ENCODE measurements at regions not wholly inside any gene's neighbourhood (a gene's known extent, or its start where the extent isn't known, plus 50 kb on each side); places are given as distances from the start of the nearest gene placed in this dataset.

DNA sequence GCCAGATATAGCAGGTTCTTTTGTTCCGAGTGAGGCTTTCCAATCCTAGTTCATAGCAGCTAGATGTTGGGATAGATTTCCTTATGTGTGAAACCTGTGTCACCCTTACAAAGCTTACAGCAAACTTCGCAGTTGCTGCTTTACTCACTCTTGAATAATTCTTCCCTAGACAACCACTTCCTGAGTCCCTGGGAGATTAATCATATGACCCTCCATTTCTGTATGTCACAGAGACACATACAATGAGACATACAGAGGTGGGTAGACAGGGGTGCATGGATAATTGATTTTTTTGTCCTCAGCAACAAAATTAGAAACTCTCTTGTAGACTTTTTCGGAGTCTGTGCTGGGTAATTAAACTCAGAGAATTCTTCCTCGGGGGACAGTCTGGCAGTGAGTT, 163.2 kb downstream of the NSUN3 start:
- DNase-seq (ENCODE audit: low read depth) = peak; percentile 74
- no peak for TF ChIP-seq CTCF (IDR thresholded peaks at IDR 0.05; ENCODE audit: insufficient read depth, low read length, poor library complexity, severe bottlenecking)
- Histone ChIP-seq H3K27me3 (ENCODE audit: control insufficient read depth, insufficient read depth, low read length) (no peaks in the 10 kb centered on the region), H3K36me3 (ENCODE audit: control insufficient read depth, insufficient read depth, low read length) (no peaks in the 10 kb centered on the region), H3K4me3 (ENCODE audit: low read depth, low read length) (no peak overlapping the region)

DNA sequence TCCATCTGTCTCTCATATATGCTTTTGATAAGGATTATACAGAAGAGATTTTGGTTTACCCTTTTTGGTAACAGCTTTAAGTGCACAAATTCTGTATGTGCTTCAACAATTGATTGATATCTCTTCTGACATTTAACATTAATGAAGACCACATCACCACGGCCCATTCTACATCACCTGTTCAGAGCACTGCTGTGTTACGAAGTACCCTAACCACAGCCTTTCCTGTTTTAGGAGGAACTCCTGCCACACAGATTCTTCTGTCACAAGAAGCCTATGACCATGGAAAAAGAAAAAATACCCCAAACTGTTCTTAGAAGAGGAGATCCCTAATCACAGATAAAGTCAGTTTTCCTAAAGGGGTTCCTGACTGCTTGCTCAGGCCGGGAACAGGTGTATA, 170.1 kb downstream of the NSUN3 start:
- no peak for DNase-seq (ENCODE audit: low read depth)

DNA sequence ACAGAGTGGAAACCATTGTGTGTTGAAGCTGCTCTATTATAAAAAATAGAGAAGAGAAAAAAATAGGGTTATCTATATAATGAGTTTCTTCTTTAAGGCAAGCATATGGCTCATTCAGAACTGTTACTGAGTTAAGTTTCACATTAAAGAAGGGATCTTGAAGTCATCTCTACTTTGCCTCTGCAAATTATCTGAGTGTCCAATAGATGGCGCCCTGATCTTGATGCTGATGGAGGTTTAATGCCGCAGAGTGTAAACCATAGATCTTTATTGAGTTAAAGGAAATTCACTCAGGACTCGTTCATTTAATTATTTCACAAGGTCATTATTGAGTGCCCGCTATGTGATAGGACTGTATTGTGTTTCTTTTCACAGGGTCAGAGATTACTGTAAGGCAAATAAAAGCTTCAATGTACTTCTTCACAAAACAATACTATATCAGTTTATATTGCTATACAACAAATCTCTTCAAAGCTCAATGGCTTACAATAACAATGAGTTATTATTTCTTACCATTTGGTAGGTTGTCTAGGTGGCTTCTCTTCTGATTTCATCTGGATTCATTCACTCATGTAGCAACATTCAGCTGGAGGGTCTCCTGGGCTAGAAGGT, 171.4 kb downstream of the NSUN3 start:
- Histone ChIP-seq H3K36me3 (ENCODE audit: control insufficient read depth, insufficient read depth, low read length) (no peaks in the 10 kb centered on the region), H3K4me3 (ENCODE audit: low read depth, low read length) (no peak overlapping the region), H3K27me3 (ENCODE audit: control insufficient read depth, insufficient read depth, low read length) (no peaks in the 10 kb centered on the region)
- peak; percentile 73 for TF ChIP-seq CTCF (IDR thresholded peaks at IDR 0.05; ENCODE audit: insufficient read depth, low read length, poor library complexity, severe bottlenecking)
- no peak for DNase-seq (ENCODE audit: low read depth)

More for the DNA sequence above, 170.1 kb downstream of the NSUN3 start:
- no peak for TF ChIP-seq CTCF (IDR thresholded peaks at IDR 0.05; ENCODE audit: insufficient read depth, low read length, poor library complexity, severe bottlenecking)
- Histone ChIP-seq H3K27me3 (ENCODE audit: control insufficient read depth, insufficient read depth, low read length) (no peaks in the 10 kb centered on the region), H3K36me3 (ENCODE audit: control insufficient read depth, insufficient read depth, low read length) (no peaks in the 10 kb centered on the region), H3K4me3 (ENCODE audit: low read depth, low read length) (no peak overlapping the region)

- H3K4me3 ChIP-seq (ENCODE audit: low read depth, low read length) = no peak overlapping the region
- no peak for TF ChIP-seq CTCF (IDR thresholded peaks at IDR 0.05; ENCODE audit: insufficient read depth, low read length, poor library complexity, severe bottlenecking)
- no peak for DNase-seq (ENCODE audit: low read depth)
- H3K36me3 ChIP-seq (ENCODE audit: control insufficient read depth, insufficient read depth, low read length) = no peaks in the 10 kb centered on the region
- no peaks in the 10 kb centered on the region for H3K27me3 ChIP-seq (ENCODE audit: control insufficient read depth, insufficient read depth, low read length)
These were observed 179.1 kb downstream of the NSUN3 start for GRCh38 chr3:94241986-94242385.

DNA sequence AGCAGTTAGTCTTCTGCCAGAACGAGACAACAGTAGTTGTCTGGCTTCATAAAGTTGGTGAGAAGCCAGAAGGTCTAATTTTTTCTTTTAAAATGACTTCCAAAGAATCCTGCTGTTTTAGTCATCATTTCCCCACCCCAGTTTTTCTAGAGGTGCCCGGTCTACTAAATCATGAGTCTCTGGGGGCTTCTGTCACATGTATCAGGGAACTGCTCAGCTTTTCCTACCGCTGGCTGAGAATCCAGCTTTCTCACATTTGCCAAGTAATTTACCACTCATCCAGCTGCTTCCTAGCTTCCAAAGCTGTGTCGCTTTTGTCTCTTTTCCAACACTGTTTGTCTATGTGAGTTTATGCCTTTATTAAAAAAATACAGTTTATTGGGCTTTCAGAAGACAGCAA, 183.3 kb downstream of the NSUN3 start:
- Histone ChIP-seq H3K36me3 (ENCODE audit: control insufficient read depth, insufficient read depth, low read length) (no peaks in the 10 kb centered on the region), H3K4me3 (ENCODE audit: low read depth, low read length) (no peak overlapping the region), H3K27me3 (ENCODE audit: control insufficient read depth, insufficient read depth, low read length) (no peaks in the 10 kb centered on the region)
- DNase-seq (ENCODE audit: low read depth) = no peak
- TF ChIP-seq CTCF (IDR thresholded peaks at IDR 0.05; ENCODE audit: insufficient read depth, low read length, poor library complexity, severe bottlenecking) = no peak

GRCh38 chr3:94248042-94248441, 185.2 kb downstream of the NSUN3 start:
- H3K27me3 ChIP-seq (ENCODE audit: control insufficient read depth, insufficient read depth, low read length) = no peaks in the 10 kb centered on the region
- no peak overlapping the region for H3K4me3 ChIP-seq (ENCODE audit: low read depth, low read length)
- no peaks in the 10 kb centered on the region for H3K36me3 ChIP-seq (ENCODE audit: control insufficient read depth, insufficient read depth, low read length)
- TF ChIP-seq CTCF (IDR thresholded peaks at IDR 0.05; ENCODE audit: insufficient read depth, low read length, poor library complexity, severe bottlenecking) = no peak
- no peak for DNase-seq (ENCODE audit: low read depth)

Measured in kidney epithelial cell (primary cell).